HEK293 (cell line): ENCODE measurements at regions not wholly inside any gene's neighbourhood (a gene's known extent, or its start where the extent isn't known, plus 50 kb on each side); places are given as distances from the start of the nearest gene placed in this dataset.

Experiments used
- CTCF ChIA-PET: fragments of 350-600 bp; formaldehyde crosslinking; extraction: SDS; loops from one replicate; lab custom pipeline; 2021; ENCODE audit warnings: antibody characterized with exemption; lab: Yijun Ruan, JAX
- POLR2A ChIA-PET: fragments of 300-600 bp; formaldehyde crosslinking; extraction: SDS; loops from one replicate; lab custom pipeline; 2020; ENCODE audit warnings: antibody characterized with exemption, inconsistent platforms; lab: Yijun Ruan, JAX
- H3K27ac ChIP-seq: fragments of 200-500 bp; sonication (Bioruptor generic); 2 replicates; pipeline ENCODE4 v1.5.1; 2014; ENCODE audit warnings: low read depth, low read length, control low read depth, inconsistent platforms; ENCODE audit errors: extremely low read depth
- H3K36me3 ChIP-seq, 2 experiments: fragments of 200-500 bp in 1 of 2; sonication (Bioruptor generic) in 1 of 2; 1 replicate in 1 of 2; 2 replicates in 1 of 2; pipeline ENCODE4 v1.5.1; 2014 to 2017; ENCODE audit warnings: inconsistent platforms in 2 of 2, low read length in 2 of 2; ENCODE audit not compliant: control insufficient read depth in 2 of 2, insufficient read depth in 1 of 2
- H3K4me1 ChIP-seq: fragments of 200-500 bp; sonication (Bioruptor generic); 2 replicates; pipeline ENCODE4 v1.5.1; 2014; ENCODE audit warnings: mild to moderate bottlenecking, low read length, inconsistent platforms; ENCODE audit not compliant: control insufficient read depth, insufficient read depth
- H3K4me3 ChIP-seq: 2 replicates; pipeline ENCODE4 v1.5.1; 2011; ENCODE audit warnings: low read depth, mild to moderate bottlenecking, control low read depth, low read length, moderate library complexity
- H3K9me3 ChIP-seq: fragments of 200-500 bp; sonication (Bioruptor generic); 2 replicates; pipeline ENCODE4 v1.5.1; 2014; ENCODE audit warnings: low read depth, low read length, inconsistent platforms; ENCODE audit not compliant: control insufficient read depth, insufficient read depth
- EGR2 ChIP-seq: fragments of 450-650 bp; formaldehyde crosslinking; IDR thresholded peaks from 2 replicates; pipeline ENCODE4 v1.5.1; 2016; ENCODE audit warnings: low read depth, missing biosample characterization, missing genetic modification characterization
- GFI1B ChIP-seq: fragments of 450-650 bp; formaldehyde crosslinking; IDR thresholded peaks from 2 replicates; pipeline ENCODE4 v1.5.1; 2016; ENCODE audit warnings: missing biosample characterization, missing genetic modification characterization
- ZBTB20 ChIP-seq: fragments of 450-650 bp; formaldehyde crosslinking; IDR thresholded peaks from 2 replicates; pipeline ENCODE4 v1.5.1; 2016; ENCODE audit warnings: missing biosample characterization, missing genetic modification characterization
- ZBTB7A ChIP-seq: fragments of 450-650 bp; formaldehyde crosslinking; IDR thresholded peaks from 2 replicates; pipeline ENCODE4 v1.5.1; 2016; ENCODE audit warnings: low read depth, missing biosample characterization, missing genetic modification characterization
- ZFP3 ChIP-seq: fragments of 450-650 bp; formaldehyde crosslinking; IDR thresholded peaks from 2 replicates; pipeline ENCODE4 v1.5.1; 2016; ENCODE audit warnings: low read depth, missing biosample characterization, missing genetic modification characterization
- ZNF112 ChIP-seq: fragments of 450-650 bp; formaldehyde crosslinking; IDR thresholded peaks from 2 replicates; pipeline ENCODE4 v1.5.0; 2017; ENCODE audit warnings: missing biosample characterization, missing genetic modification characterization
- ZNF121 ChIP-seq: fragments of 450-650 bp; formaldehyde crosslinking; IDR thresholded peaks from 2 replicates; pipeline ENCODE4 v1.5.1; 2016; ENCODE audit warnings: missing biosample characterization, missing genetic modification characterization
- ZNF132 ChIP-seq: fragments of 450-650 bp; formaldehyde crosslinking; IDR thresholded peaks from 2 replicates; pipeline ENCODE4 v1.5.1; 2017; ENCODE audit warnings: missing biosample characterization, missing genetic modification characterization, borderline replicate concordance
- ZNF157 ChIP-seq: fragments of 450-650 bp; formaldehyde crosslinking; IDR thresholded peaks from 2 replicates; pipeline ENCODE4 v1.5.1; 2016; ENCODE audit warnings: missing biosample characterization, missing genetic modification characterization
- ZNF174 ChIP-seq: fragments of 450-650 bp; formaldehyde crosslinking; IDR thresholded peaks from 2 replicates; pipeline ENCODE4 v1.5.0; 2017; ENCODE audit warnings: missing biosample characterization, mild to moderate bottlenecking, missing genetic modification characterization
- ZNF184 ChIP-seq: fragments of 450-650 bp; IDR thresholded peaks from 2 replicates; pipeline ENCODE4 v1.5.1; 2018; ENCODE audit warnings: missing biosample characterization, mild to moderate bottlenecking, missing genetic modification characterization
- ZNF221 ChIP-seq: fragments of 450-650 bp; formaldehyde crosslinking; IDR thresholded peaks from 2 replicates; pipeline ENCODE4 v1.5.1; 2017; ENCODE audit warnings: missing biosample characterization, missing genetic modification characterization, borderline replicate concordance
- ZNF292 ChIP-seq: fragments of 450-650 bp; formaldehyde crosslinking; IDR thresholded peaks from 2 replicates; pipeline ENCODE4 v1.5.1; 2016; ENCODE audit warnings: low read depth, missing biosample characterization, missing genetic modification characterization, borderline replicate concordance
- ZNF37A ChIP-seq: fragments of 450-650 bp; IDR thresholded peaks from 2 replicates; pipeline ENCODE4 v1.5.1; 2018; ENCODE audit warnings: missing biosample characterization, missing genetic modification characterization
- ZNF530 ChIP-seq: fragments of 450-650 bp; formaldehyde crosslinking; IDR thresholded peaks from 2 replicates; pipeline ENCODE4 v1.5.1; 2016; ENCODE audit warnings: low read depth, missing biosample characterization, missing genetic modification characterization
- ZNF548 ChIP-seq: fragments of 450-650 bp; formaldehyde crosslinking; IDR thresholded peaks from 2 replicates; pipeline ENCODE4 v1.5.1; 2016; ENCODE audit warnings: missing biosample characterization, missing genetic modification characterization
- ZNF558 ChIP-seq: fragments of 450-650 bp; formaldehyde crosslinking; IDR thresholded peaks from 2 replicates; pipeline ENCODE4 v1.5.1; 2016; ENCODE audit warnings: missing biosample characterization, missing genetic modification characterization
- ZNF571 ChIP-seq: fragments of 450-650 bp; formaldehyde crosslinking; IDR thresholded peaks from 2 replicates; pipeline ENCODE4 v1.5.0; 2017; ENCODE audit warnings: missing biosample characterization, missing genetic modification characterization
- ZNF658 ChIP-seq: fragments of 450-650 bp; formaldehyde crosslinking; IDR thresholded peaks from 2 replicates; pipeline ENCODE4; 2016; ENCODE audit warnings: missing biosample characterization, missing genetic modification characterization
- ZNF791 ChIP-seq: fragments of 450-650 bp; formaldehyde crosslinking; IDR thresholded peaks from 2 replicates; pipeline ENCODE4 v1.5.1; 2016; ENCODE audit warnings: missing biosample characterization, missing genetic modification characterization
- ZNF792 ChIP-seq: fragments of 450-650 bp; formaldehyde crosslinking; IDR thresholded peaks from 2 replicates; pipeline ENCODE4 v1.5.1; 2016; ENCODE audit warnings: missing biosample characterization, missing genetic modification characterization
- TF ChIP-seq, protein P1 (sequence below): fragments of 450-650 bp; formaldehyde crosslinking; IDR thresholded peaks from 2 replicates; pipeline ENCODE4 v1.5.0; 2017; ENCODE audit warnings: missing biosample characterization, missing genetic modification characterization, borderline replicate concordance
- TF ChIP-seq, protein P2 (sequence below): fragments of 450-650 bp; formaldehyde crosslinking; IDR thresholded peaks from 2 replicates; pipeline ENCODE4 v1.5.1; 2016; ENCODE audit warnings: missing biosample characterization, missing genetic modification characterization
- TF ChIP-seq, protein P3 (sequence below): fragments of 450-650 bp; formaldehyde crosslinking; IDR thresholded peaks from 2 replicates; pipeline ENCODE4 v1.5.1; 2016; ENCODE audit warnings: missing biosample characterization, missing genetic modification characterization

DNA sequence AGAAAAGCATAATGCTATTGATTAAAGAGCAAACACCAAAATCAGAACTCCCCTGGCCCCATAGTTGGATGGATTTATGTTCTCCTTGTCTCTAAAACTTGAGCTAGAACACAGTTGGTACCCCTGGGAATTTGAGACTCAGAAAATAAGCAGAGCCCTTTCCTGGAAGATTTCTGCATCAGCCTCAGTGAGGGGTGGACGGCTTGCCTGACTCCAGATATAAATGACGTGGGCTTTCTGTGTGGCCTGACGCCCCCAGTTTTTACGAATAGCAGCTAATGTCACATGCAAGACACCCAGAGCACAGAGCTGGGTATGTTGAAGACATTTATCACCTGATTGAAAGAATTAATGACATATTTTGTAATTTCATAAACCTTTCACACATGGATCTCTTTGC, 130.8 kb downstream of the TRIM29 start:
- TF ChIP-seq ZNF658 (tag by site-specific recombination) (no peak), ZNF221 (tag by site-specific recombination) (no peak), EGR2 (tag by site-specific recombination) (no peak), ZNF791 (no peak), ZNF184 (no peak), ZFP3 (tag by site-specific recombination) (no peak), GFI1B (tag by site-specific recombination) (no peak), ZNF121 (tag by site-specific recombination) (no peak), ZNF530 (tag by site-specific recombination) (no peak), ZNF558 (tag by site-specific recombination) (no peak), ZBTB20 (no peak), ZNF112 (tag by site-specific recombination) (no peak), ZNF37A (no peak)
- TF ChIP-seq, protein P1, sequence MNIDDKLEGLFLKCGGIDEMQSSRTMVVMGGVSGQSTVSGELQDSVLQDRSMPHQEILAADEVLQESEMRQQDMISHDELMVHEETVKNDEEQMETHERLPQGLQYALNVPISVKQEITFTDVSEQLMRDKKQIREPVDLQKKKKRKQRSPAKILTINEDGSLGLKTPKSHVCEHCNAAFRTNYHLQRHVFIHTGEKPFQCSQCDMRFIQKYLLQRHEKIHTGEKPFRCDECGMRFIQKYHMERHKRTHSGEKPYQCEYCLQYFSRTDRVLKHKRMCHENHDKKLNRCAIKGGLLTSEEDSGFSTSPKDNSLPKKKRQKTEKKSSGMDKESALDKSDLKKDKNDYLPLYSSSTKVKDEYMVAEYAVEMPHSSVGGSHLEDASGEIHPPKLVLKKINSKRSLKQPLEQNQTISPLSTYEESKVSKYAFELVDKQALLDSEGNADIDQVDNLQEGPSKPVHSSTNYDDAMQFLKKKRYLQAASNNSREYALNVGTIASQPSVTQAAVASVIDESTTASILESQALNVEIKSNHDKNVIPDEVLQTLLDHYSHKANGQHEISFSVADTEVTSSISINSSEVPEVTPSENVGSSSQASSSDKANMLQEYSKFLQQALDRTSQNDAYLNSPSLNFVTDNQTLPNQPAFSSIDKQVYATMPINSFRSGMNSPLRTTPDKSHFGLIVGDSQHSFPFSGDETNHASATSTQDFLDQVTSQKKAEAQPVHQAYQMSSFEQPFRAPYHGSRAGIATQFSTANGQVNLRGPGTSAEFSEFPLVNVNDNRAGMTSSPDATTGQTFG (tag by site-specific recombination) = no peak
- Histone ChIP-seq H3K36me3 (no peaks in the 10 kb centered on the region), H3K4me3 (no peak overlapping the region), H3K9me3 (no peaks in the 10 kb centered on the region), H3K4me1 (no peaks in the 10 kb centered on the region), H3K27ac (no peak overlapping the region)
- POLR2A ChIA-PET = no interaction called here
- CTCF ChIA-PET = interaction anchor here (1.1 to 1.4 kb wide), 2 partner anchors 16 to 267 kb away, joined by 3 to 4 read pairs; no protein-coding TSS in a partner anchor

DNA sequence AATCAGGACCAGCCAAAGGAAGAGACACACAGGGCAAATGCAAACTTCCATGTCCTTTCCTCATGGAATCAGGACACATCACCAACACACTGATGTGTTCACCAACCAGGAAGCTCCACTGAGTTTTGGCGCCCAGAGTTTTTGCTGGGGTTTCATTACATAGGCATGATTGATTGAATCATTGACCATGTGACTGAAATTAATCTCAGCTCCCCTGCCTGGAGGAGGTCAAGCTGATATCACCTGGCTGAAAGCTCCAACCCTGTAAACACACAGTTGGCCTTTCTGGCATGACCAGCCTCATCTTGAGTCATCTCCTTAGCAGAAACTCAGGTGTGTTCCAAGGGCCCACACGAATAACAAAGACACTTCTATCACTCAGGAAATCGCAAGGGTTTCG, 133.2 kb downstream of the TRIM29 start:
- no peaks in the 10 kb centered on the region for H3K4me1 ChIP-seq
- H3K27ac ChIP-seq = no peak overlapping the region
- no peak overlapping the region for H3K4me3 ChIP-seq
- POLR2A ChIA-PET = no interaction called here
- CTCF ChIA-PET = interaction anchor here (0.6 kb wide), 1 partner anchor 986 kb away, joined by 3 read pairs; no protein-coding TSS in a partner anchor
- no peaks in the 10 kb centered on the region for H3K36me3 ChIP-seq
- no peaks in the 10 kb centered on the region for H3K9me3 ChIP-seq
- TF ChIP-seq ZFP3 (tag by site-specific recombination) = no peak
- no peak for TF ChIP-seq ZNF548 (tag by site-specific recombination)
- TF ChIP-seq, protein P2, sequence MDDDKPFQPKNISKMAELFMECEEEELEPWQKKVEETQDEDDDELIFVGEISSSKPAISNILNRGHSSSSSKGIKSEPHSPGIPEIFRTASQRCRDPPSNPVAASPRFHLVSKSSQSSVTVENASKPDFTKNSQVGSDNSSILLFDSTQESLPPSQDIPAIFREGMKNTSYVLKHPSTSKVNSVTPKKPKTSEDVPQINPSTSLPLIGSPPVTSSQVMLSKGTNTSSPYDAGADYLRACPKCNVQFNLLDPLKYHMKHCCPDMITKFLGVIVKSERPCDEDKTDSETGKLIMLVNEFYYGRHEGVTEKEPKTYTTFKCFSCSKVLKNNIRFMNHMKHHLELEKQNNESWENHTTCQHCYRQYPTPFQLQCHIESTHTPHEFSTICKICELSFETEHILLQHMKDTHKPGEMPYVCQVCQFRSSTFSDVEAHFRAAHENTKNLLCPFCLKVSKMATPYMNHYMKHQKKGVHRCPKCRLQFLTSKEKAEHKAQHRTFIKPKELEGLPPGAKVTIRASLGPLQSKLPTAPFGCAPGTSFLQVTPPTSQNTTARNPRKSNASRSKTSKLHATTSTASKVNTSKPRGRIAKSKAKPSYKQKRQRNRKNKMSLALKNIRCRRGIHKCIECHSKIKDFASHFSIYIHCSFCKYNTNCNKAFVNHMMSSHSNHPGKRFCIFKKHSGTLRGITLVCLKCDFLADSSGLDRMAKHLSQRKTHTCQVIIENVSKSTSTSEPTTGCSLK (tag by site-specific recombination) = no peak
- TF ChIP-seq ZNF132 (tag by site-specific recombination) = no peak
- TF ChIP-seq ZNF157 (tag by site-specific recombination) = no peak
- no peak for TF ChIP-seq ZNF174
- TF ChIP-seq ZNF558 (tag by site-specific recombination) = no peak
- no peak for TF ChIP-seq EGR2 (tag by site-specific recombination)
- TF ChIP-seq ZNF658 (tag by site-specific recombination) = no peak
- TF ChIP-seq, protein P3, sequence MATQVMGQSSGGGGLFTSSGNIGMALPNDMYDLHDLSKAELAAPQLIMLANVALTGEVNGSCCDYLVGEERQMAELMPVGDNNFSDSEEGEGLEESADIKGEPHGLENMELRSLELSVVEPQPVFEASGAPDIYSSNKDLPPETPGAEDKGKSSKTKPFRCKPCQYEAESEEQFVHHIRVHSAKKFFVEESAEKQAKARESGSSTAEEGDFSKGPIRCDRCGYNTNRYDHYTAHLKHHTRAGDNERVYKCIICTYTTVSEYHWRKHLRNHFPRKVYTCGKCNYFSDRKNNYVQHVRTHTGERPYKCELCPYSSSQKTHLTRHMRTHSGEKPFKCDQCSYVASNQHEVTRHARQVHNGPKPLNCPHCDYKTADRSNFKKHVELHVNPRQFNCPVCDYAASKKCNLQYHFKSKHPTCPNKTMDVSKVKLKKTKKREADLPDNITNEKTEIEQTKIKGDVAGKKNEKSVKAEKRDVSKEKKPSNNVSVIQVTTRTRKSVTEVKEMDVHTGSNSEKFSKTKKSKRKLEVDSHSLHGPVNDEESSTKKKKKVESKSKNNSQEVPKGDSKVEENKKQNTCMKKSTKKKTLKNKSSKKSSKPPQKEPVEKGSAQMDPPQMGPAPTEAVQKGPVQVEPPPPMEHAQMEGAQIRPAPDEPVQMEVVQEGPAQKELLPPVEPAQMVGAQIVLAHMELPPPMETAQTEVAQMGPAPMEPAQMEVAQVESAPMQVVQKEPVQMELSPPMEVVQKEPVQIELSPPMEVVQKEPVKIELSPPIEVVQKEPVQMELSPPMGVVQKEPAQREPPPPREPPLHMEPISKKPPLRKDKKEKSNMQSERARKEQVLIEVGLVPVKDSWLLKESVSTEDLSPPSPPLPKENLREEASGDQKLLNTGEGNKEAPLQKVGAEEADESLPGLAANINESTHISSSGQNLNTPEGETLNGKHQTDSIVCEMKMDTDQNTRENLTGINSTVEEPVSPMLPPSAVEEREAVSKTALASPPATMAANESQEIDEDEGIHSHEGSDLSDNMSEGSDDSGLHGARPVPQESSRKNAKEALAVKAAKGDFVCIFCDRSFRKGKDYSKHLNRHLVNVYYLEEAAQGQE (tag by site-specific recombination) = no peak
- TF ChIP-seq ZNF292 (tag by site-specific recombination) = no peak
- no peak for TF ChIP-seq ZBTB7A (tag by site-specific recombination)
- TF ChIP-seq ZNF792 (tag by site-specific recombination) = no peak
- TF ChIP-seq ZNF571 = no peak
